DOHH2 (cell line): ENCODE measurements at regions not wholly inside any gene's neighbourhood (a gene's known extent, or its start where the extent isn't known, plus 50 kb on each side); places are given as distances from the start of the nearest gene placed in this dataset.

Experiments
- H3F3A ChIP-seq: fragments of 200-600 bp; sonication (generic), shearing (Covaris generic); 2 replicates; pipeline ENCODE4 v1.6.0; 2016; ENCODE audit warnings: antibody characterized with exemption, mild to moderate bottlenecking; ENCODE audit not compliant: control insufficient read depth, insufficient read depth
- H3K27ac ChIP-seq: fragments of 200-600 bp; sonication (generic); 2 replicates; pipeline ENCODE4 v1.5.1; 2014; ENCODE audit warnings: low read depth, mild to moderate bottlenecking, low read length, moderate library complexity
- H3K27me3 ChIP-seq: fragments of 200-600 bp; sonication (generic); 2 replicates; pipeline ENCODE4 v1.6.1; 2014; ENCODE audit warnings: mild to moderate bottlenecking, low read length, mixed read lengths; ENCODE audit not compliant: control insufficient read depth
- H3K36me3 ChIP-seq: fragments of 200-600 bp; sonication (generic); 2 replicates; pipeline ENCODE4 v1.6.1; 2014; ENCODE audit warnings: mild to moderate bottlenecking, low read length, moderate library complexity, mixed read lengths; ENCODE audit not compliant: control insufficient read depth
- H3K4me1 ChIP-seq: fragments of 200-600 bp; sonication (generic); 2 replicates; pipeline ENCODE4 v1.6.1; 2014; ENCODE audit warnings: mild to moderate bottlenecking, low read length, mixed read lengths; ENCODE audit not compliant: control insufficient read depth
- H3K4me2 ChIP-seq: fragments of 200-600 bp; sonication (generic); 2 replicates; pipeline ENCODE4 v1.6.0; 2014; ENCODE audit warnings: mild to moderate bottlenecking, low read length, moderate library complexity
- H3K4me3 ChIP-seq: fragments of 200-600 bp; sonication (generic); 2 replicates; pipeline ENCODE4 v1.5.1; 2014; ENCODE audit warnings: mild to moderate bottlenecking, low read length, mixed read lengths
- H3K79me2 ChIP-seq: fragments of 200-600 bp; sonication (generic); 2 replicates; pipeline ENCODE4 v1.6.1; 2014; ENCODE audit warnings: mild to moderate bottlenecking, low read length, mixed read lengths; ENCODE audit not compliant: control insufficient read depth
- H3K9me2 ChIP-seq: fragments of 200-600 bp; sonication (generic); replicated peaks from 2 replicates; pipeline ENCODE4 v1.6.1; 2014; ENCODE audit warnings: mild to moderate bottlenecking, low read length, mixed read lengths; ENCODE audit not compliant: control insufficient read depth
- H3K9me3 ChIP-seq: fragments of 200-600 bp; sonication (generic); 2 replicates; pipeline ENCODE4 v1.6.1; 2014; ENCODE audit warnings: antibody characterized with exemption, low read length, mixed read lengths; ENCODE audit not compliant: control insufficient read depth, insufficient read depth
- H4K20me1 ChIP-seq: fragments of 200-600 bp; sonication (generic); 2 replicates; pipeline ENCODE4 v1.6.0; 2014; ENCODE audit warnings: low read depth, mild to moderate bottlenecking, antibody characterized with exemption, low read length, moderate library complexity; ENCODE audit not compliant: control insufficient read depth, insufficient read depth
- EZH2phosphoT487 ChIP-seq: fragments of 200-600 bp; sonication (generic); IDR thresholded peaks from 2 replicates; pipeline ENCODE4 v1.6.1; 2017; ENCODE audit warnings: borderline replicate concordance, mild to moderate bottlenecking, antibody characterized with exemption, low read length, moderate library complexity, mixed read lengths
- TF ChIP-seq, protein P1 (sequence below): fragments of 200-600 bp; sonication (generic); IDR thresholded peaks from one replicate; pipeline ENCODE4 v1.5.1; 2014; ENCODE audit warnings: antibody characterized with exemption, mild to moderate bottlenecking, low read depth, low read length; ENCODE audit not compliant: poor library complexity, severe bottlenecking

DNA sequence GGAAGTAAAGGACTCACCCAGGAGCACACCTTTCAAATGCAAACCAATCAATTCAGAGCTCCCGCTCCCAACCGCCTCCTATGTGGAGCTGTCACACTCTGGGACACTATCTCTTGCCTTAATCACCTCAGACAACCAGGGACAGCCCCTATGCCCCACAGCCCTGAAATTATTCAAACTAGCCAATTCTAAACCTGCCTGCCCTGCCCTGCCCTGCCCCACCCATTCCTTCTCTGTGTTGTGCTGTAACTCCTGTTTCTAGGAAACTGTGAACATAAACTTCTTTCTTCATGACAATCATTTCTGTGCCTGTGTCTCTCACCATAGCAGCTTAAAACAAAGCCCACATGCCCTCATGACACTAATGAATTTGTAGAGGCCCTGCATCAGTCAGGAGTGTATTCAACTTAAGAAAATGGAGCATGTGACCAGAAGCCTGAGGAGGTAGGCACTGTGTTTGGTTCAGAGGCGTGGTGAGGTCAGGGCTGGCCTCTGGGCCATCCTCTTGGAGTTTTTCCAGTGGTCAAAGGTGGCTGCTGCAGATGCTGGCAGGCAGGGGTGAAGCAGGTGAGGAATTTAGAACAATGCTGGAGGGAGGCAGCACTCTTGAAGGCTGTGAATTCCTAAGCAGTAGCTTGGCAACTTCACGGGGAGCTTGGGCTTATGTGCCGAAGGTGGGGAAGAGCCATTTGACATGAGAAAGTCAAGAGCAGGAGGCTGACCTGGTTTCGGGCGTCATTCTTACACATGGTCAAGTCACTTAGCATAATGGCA is 74.5 kb downstream of the RHOU start:
- no peaks in the 10 kb centered on the region for H3K79me2 ChIP-seq
- H3K36me3 ChIP-seq = no peaks in the 10 kb centered on the region
- H3K4me3 ChIP-seq = no peak overlapping the region
- H3F3A ChIP-seq = no peaks in the 10 kb centered on the region
- no peaks in the 10 kb centered on the region for H3K9me2 ChIP-seq
- H3K9me3 ChIP-seq = no peaks in the 10 kb centered on the region
- no peaks in the 10 kb centered on the region for H3K4me1 ChIP-seq
- TF ChIP-seq, protein P1, sequence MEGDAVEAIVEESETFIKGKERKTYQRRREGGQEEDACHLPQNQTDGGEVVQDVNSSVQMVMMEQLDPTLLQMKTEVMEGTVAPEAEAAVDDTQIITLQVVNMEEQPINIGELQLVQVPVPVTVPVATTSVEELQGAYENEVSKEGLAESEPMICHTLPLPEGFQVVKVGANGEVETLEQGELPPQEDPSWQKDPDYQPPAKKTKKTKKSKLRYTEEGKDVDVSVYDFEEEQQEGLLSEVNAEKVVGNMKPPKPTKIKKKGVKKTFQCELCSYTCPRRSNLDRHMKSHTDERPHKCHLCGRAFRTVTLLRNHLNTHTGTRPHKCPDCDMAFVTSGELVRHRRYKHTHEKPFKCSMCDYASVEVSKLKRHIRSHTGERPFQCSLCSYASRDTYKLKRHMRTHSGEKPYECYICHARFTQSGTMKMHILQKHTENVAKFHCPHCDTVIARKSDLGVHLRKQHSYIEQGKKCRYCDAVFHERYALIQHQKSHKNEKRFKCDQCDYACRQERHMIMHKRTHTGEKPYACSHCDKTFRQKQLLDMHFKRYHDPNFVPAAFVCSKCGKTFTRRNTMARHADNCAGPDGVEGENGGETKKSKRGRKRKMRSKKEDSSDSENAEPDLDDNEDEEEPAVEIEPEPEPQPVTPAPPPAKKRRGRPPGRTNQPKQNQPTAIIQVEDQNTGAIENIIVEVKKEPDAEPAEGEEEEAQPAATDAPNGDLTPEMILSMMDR = no peak
- no peak for TF ChIP-seq EZH2phosphoT487
- no peak overlapping the region for H3K27ac ChIP-seq
- H3K27me3 ChIP-seq = no peaks in the 10 kb centered on the region
- H3K4me2 ChIP-seq = no peak overlapping the region
- no peaks in the 10 kb centered on the region for H4K20me1 ChIP-seq

DNA sequence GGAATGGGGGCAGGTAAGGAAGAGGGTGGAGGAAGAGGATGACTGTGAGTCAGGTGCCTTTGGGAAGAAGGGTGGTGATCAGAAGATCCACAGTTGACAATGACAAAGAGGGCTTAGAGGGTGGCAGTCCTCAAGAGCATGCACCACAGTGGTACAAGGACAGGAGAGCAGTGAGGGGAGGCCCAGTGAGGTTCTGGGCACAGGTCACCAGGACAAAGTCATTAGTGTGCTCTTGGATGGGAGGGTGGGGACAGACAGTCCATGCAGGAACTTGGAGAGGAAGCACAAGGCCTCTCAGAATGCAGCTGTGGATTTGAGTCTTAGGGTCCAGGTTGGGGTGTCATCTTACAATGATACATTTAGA is 75.1 kb downstream of the RHOU start:
- Histone ChIP-seq H3K9me2 (no peaks in the 10 kb centered on the region), H3K4me2 (no peak overlapping the region), H3K4me1 (no peaks in the 10 kb centered on the region), H3K9me3 (no peaks in the 10 kb centered on the region), H3F3A (no peaks in the 10 kb centered on the region), H4K20me1 (no peaks in the 10 kb centered on the region), H3K79me2 (no peaks in the 10 kb centered on the region), H3K36me3 (no peaks in the 10 kb centered on the region), H3K4me3 (no peak overlapping the region), H3K27ac (no peak overlapping the region), H3K27me3 (no peaks in the 10 kb centered on the region)
- TF ChIP-seq, protein P1 = no peak
- no peak for TF ChIP-seq EZH2phosphoT487

DNA sequence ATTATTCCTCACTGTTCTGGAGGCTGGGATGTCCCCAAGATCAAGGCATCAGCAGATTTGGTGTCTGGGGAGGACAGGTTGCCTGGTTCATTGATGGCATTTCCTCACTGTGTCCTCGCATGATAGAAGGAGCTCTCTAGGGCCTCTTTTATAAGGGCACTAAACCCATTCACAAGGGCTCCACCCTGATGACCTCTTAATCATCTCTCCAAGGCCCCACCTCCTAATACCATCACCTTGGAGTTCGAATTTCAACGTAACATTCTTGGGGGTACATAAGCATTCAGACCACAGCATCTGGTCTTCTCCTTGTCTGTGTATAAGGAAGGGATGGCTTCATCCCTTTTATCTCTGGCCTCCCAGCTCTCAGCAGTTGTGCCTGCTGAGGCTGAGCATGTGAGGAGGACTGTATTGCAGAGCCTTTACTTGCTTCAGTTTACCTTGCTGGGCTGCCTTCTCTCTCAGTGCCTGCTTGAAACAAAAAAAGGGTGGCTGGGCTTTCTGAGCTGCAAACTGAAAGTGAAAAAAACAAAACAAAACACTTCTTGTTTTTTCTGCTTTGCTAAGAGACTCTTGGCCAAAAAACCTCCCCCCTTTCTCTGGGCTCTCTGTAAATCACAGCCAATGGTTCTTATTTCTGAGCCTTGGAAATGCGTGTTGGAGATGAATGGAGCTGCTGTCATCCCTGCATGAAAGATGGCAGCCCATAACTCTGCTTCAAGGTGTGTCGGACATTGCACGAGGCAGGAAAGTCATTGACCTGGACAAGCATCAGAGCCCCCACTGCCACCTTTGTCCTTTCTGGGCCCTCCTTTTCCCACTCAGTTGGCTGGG is 75.8 kb downstream of the RHOU start:
- no peaks in the 10 kb centered on the region for H3F3A ChIP-seq
- H3K79me2 ChIP-seq = no peaks in the 10 kb centered on the region
- H3K27ac ChIP-seq = no peak overlapping the region
- no peak overlapping the region for H3K4me2 ChIP-seq
- H3K4me1 ChIP-seq = no peaks in the 10 kb centered on the region
- no peaks in the 10 kb centered on the region for H4K20me1 ChIP-seq
- no peak for TF ChIP-seq EZH2phosphoT487
- TF ChIP-seq, protein P1 = no peak
- H3K27me3 ChIP-seq = no peaks in the 10 kb centered on the region
- H3K9me3 ChIP-seq = no peaks in the 10 kb centered on the region
- no peak overlapping the region for H3K4me3 ChIP-seq
- H3K9me2 ChIP-seq = no peaks in the 10 kb centered on the region
- no peaks in the 10 kb centered on the region for H3K36me3 ChIP-seq
